Hepatocyte (in vitro differentiated cells): ENCODE measurements at regions not wholly inside any gene's neighbourhood (a gene's known extent, or its start where the extent isn't known, plus 50 kb on each side); places are given as distances from the start of the nearest gene placed in this dataset.

Experiments
- DNase-seq: peaks from one replicate; pipeline ENCODE4 v3.0.0-alpha.2; 2016; ENCODE audit warnings: low spot score
- H2AFZ ChIP-seq: fragments of 200-600 bp; sonication (generic); 2 replicates; pipeline ENCODE4 v1.6.0; 2016; ENCODE audit warnings: antibody characterized with exemption, mild to moderate bottlenecking
- H3K27ac ChIP-seq: fragments of 200-600 bp; sonication (generic); 2 replicates; pipeline ENCODE4 v1.5.1; 2016; ENCODE audit warnings: mild to moderate bottlenecking
- H3K27me3 ChIP-seq: fragments of 200-600 bp; sonication (generic); 2 replicates; pipeline ENCODE4 v1.6.1; 2016
- H3K36me3 ChIP-seq: fragments of 200-600 bp; sonication (generic); replicated peaks from 2 replicates; pipeline ENCODE4 v1.5.1; 2016; ENCODE audit warnings: low read depth; ENCODE audit not compliant: insufficient read depth
- H3K4me1 ChIP-seq: fragments of 200-600 bp; sonication (generic); 2 replicates; pipeline ENCODE4 v1.5.1; 2016; ENCODE audit warnings: mild to moderate bottlenecking, moderate library complexity; ENCODE audit not compliant: insufficient read depth
- H3K4me2 ChIP-seq: fragments of 200-600 bp; sonication (generic); 2 replicates; pipeline ENCODE4 v1.6.0; 2016
- H3K4me3 ChIP-seq: fragments of 200-600 bp; sonication (generic); 2 replicates; pipeline ENCODE4 v1.5.1; 2016; ENCODE audit warnings: mild to moderate bottlenecking
- H3K79me2 ChIP-seq: fragments of 200-600 bp; sonication (generic); 2 replicates; pipeline ENCODE4 v1.6.0; 2017; ENCODE audit warnings: mild to moderate bottlenecking
- H3K9me2 ChIP-seq: fragments of 200-600 bp; sonication (generic); replicated peaks from 2 replicates; pipeline ENCODE4 v1.6.0; 2017; ENCODE audit warnings: mild to moderate bottlenecking; ENCODE audit not compliant: insufficient read depth
- H3K9me3 ChIP-seq: fragments of 200-600 bp; sonication (generic); 2 replicates; pipeline ENCODE4 v1.5.1; 2016; ENCODE audit warnings: low read depth, mild to moderate bottlenecking
- H4K20me1 ChIP-seq: fragments of 200-600 bp; sonication (generic); 2 replicates; pipeline ENCODE4 v1.6.0; 2016; ENCODE audit warnings: mild to moderate bottlenecking; ENCODE audit not compliant: insufficient read depth, poor library complexity, severe bottlenecking
- EZH2 ChIP-seq: fragments of 200-600 bp; sonication (generic); IDR thresholded peaks from 2 replicates; pipeline ENCODE4 v1.6.1; 2016; ENCODE audit warnings: antibody characterized with exemption, mild to moderate bottlenecking, borderline replicate concordance
- EZH2phosphoT487 ChIP-seq: fragments of 200-600 bp; sonication (generic); IDR thresholded peaks from one replicate; pipeline ENCODE4 v1.6.1; 2018; ENCODE audit warnings: antibody characterized with exemption, mild to moderate bottlenecking, low read depth, moderate library complexity; ENCODE audit not compliant: unreplicated experiment, severe bottlenecking
- whole genome bisulfite sequencing: methylation state at CpG from one replicate; pipeline ENCODE4 v1.1.6; 2016; ENCODE audit warnings: low lambda C conversion rate; ENCODE audit errors: missing lambda C conversion rate; 5-methylcytosine and 5-hydroxymethylcytosine counted together
- TF ChIP-seq, protein P1 (sequence below): fragments of 200-600 bp; sonication (generic); IDR thresholded peaks from 2 replicates; pipeline ENCODE4 v1.5.1; 2016; ENCODE audit warnings: antibody characterized with exemption, mild to moderate bottlenecking; ENCODE audit not compliant: poor library complexity

DNA sequence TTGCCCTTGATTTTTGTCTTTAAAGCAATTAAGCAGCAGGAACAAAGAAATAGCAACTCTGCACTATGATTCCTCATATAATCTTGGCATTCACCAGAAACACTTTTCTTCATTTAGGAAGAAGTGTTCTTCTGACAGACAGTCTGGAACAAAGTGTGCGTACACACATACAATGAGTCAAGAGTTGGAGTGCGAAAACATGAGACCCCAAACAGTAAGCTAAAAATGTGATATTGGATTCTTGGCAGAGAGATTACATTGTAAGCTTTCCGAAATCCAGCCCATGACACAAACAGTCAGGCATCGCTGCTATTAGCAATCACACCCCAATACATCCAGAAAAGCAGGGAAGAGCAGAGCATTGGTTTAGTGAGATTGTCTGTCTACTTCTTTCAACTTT, 306.7 kb upstream of the TBC1D5 start:
- TF ChIP-seq, protein P1, sequence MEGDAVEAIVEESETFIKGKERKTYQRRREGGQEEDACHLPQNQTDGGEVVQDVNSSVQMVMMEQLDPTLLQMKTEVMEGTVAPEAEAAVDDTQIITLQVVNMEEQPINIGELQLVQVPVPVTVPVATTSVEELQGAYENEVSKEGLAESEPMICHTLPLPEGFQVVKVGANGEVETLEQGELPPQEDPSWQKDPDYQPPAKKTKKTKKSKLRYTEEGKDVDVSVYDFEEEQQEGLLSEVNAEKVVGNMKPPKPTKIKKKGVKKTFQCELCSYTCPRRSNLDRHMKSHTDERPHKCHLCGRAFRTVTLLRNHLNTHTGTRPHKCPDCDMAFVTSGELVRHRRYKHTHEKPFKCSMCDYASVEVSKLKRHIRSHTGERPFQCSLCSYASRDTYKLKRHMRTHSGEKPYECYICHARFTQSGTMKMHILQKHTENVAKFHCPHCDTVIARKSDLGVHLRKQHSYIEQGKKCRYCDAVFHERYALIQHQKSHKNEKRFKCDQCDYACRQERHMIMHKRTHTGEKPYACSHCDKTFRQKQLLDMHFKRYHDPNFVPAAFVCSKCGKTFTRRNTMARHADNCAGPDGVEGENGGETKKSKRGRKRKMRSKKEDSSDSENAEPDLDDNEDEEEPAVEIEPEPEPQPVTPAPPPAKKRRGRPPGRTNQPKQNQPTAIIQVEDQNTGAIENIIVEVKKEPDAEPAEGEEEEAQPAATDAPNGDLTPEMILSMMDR, result no peak
- TF ChIP-seq EZH2phosphoT487, result no peak
- TF ChIP-seq EZH2, result no peak
- H3K4me2 ChIP-seq, result no peak overlapping the region
- no peaks in the 10 kb centered on the region for H3K9me2 ChIP-seq
- H3K79me2 ChIP-seq, result no peaks in the 10 kb centered on the region
- H3K9me3 ChIP-seq, result no peaks in the 10 kb centered on the region
- no peaks in the 10 kb centered on the region for H4K20me1 ChIP-seq
- DNase-seq, result no peak
- H3K27me3 ChIP-seq, result no peaks in the 10 kb centered on the region
- H3K4me3 ChIP-seq, result no peak overlapping the region
- no peak overlapping the region for H2AFZ ChIP-seq
- no peaks in the 10 kb centered on the region for H3K36me3 ChIP-seq
- H3K27ac ChIP-seq, result no peak overlapping the region
- no peaks in the 10 kb centered on the region for H3K4me1 ChIP-seq
- 90% methylated on average over 4 of the region's 4 CpGs for WGBS

DNA sequence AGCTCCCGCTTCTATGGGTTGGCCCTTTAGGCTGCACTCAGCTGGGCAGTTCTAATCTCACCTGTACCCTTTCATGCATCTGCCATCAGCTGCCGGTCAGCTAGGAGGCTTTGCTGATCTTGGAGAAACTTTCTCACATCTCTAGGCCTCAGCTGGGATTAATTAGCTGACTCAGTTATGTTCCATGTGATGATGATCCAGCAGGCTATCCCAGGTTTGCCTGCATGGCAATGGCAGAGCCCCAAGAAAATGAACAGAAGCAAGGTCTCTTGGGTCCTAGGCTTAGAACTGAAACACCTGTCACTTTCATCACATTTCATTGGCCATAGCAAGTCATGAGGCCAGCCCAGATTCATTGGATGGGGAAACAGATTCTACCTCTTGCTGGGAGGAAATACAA, 304.6 kb upstream of the TBC1D5 start:
- no peak for TF ChIP-seq EZH2phosphoT487
- TF ChIP-seq, protein P1, result no peak
- Histone ChIP-seq H3K4me2 (no peak overlapping the region), H3K27ac (no peak overlapping the region), H3K9me3 (no peaks in the 10 kb centered on the region), H3K4me1 (no peaks in the 10 kb centered on the region), H2AFZ (no peak overlapping the region), H3K27me3 (no peaks in the 10 kb centered on the region), H3K4me3 (no peak overlapping the region), H4K20me1 (no peaks in the 10 kb centered on the region), H3K79me2 (no peaks in the 10 kb centered on the region), H3K36me3 (no peaks in the 10 kb centered on the region), H3K9me2 (no peaks in the 10 kb centered on the region)
- WGBS, result 95% methylated on average over 2 of the region's 2 CpGs
- no peak for DNase-seq

DNA sequence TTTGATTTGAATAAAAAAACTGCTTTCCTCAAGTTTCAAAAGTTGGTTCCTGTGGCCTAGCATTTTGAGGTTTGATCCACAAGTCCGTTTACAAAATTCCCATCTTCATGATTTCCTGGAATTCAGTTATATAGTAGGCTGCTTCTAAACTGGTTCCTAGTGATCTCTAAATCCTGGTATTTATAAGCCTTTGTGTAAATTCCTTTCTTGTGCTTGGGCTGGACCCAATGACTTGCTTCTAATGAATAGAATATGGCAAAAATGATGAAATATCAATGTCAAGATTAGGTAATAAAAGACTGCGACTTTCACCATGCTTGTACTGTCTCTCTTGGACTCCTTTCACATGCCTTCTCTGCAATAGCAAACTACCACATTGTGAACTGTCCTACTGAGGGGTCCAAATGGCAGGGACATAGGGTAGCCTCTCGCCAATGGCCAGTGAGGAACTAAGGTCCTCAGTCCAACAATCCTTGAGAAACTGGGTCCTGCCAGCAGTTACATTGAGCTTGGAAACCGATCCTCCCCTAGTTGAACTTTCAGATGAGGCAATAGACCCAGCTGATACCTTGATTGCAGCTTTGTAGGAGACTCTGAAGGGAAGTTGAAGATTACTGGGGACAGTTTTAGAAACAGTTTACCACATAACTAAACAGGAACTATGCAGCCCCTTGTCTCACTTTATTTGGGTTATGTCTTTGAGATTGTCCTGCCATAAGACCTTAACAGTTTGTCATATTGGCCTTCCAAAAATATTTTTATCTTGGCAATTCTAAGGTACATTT, 303.9 kb upstream of the TBC1D5 start:
- TF ChIP-seq, protein P1, result no peak
- no peak for TF ChIP-seq EZH2
- no peak for TF ChIP-seq EZH2phosphoT487
- Histone ChIP-seq H2AFZ (no peak overlapping the region), H3K27me3 (no peaks in the 10 kb centered on the region), H3K4me1 (no peaks in the 10 kb centered on the region), H3K79me2 (no peaks in the 10 kb centered on the region), H3K9me3 (no peaks in the 10 kb centered on the region), H3K4me2 (no peak overlapping the region), H3K4me3 (no peak overlapping the region), H3K9me2 (no peaks in the 10 kb centered on the region), H3K27ac (no peak overlapping the region), H3K36me3 (no peaks in the 10 kb centered on the region), H4K20me1 (no peaks in the 10 kb centered on the region)
- 87% methylated on average over 4 of the region's 4 CpGs for WGBS
- DNase-seq, result no peak
